MM.1S (cell line): ENCODE measurements at regions not wholly inside any gene's neighbourhood (a gene's known extent, or its start where the extent isn't known, plus 50 kb on each side); places are given as distances from the start of the nearest gene placed in this dataset.

Experiments used
- EZH2phosphoT487 ChIP-seq: fragments of 300-600 bp; sonication (generic); IDR thresholded peaks from 2 replicates; pipeline ENCODE4 v1.6.1; 2018; ENCODE audit warnings: antibody characterized with exemption, low read length
- TF ChIP-seq, protein P1 (sequence below): fragments of 300-600 bp; sonication (generic); IDR thresholded peaks from 2 replicates; pipeline ENCODE4 v1.5.1; 2016; ENCODE audit warnings: antibody characterized with exemption, low read length, mixed read lengths

GRCh38 chr15:25959100-25959499 is 96.0 kb upstream of the ATP10A start:
- TF ChIP-seq, protein P1, sequence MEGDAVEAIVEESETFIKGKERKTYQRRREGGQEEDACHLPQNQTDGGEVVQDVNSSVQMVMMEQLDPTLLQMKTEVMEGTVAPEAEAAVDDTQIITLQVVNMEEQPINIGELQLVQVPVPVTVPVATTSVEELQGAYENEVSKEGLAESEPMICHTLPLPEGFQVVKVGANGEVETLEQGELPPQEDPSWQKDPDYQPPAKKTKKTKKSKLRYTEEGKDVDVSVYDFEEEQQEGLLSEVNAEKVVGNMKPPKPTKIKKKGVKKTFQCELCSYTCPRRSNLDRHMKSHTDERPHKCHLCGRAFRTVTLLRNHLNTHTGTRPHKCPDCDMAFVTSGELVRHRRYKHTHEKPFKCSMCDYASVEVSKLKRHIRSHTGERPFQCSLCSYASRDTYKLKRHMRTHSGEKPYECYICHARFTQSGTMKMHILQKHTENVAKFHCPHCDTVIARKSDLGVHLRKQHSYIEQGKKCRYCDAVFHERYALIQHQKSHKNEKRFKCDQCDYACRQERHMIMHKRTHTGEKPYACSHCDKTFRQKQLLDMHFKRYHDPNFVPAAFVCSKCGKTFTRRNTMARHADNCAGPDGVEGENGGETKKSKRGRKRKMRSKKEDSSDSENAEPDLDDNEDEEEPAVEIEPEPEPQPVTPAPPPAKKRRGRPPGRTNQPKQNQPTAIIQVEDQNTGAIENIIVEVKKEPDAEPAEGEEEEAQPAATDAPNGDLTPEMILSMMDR, result no peak
- no peak for TF ChIP-seq EZH2phosphoT487
